HCT116 (cell line): ENCODE measurements at regions not wholly inside any gene's neighbourhood (a gene's known extent, or its start where the extent isn't known, plus 50 kb on each side); places are given as distances from the start of the nearest gene placed in this dataset.

ENCODE experiments used
- ATAC-seq: fragments of 200-7000 bp; cut with Tn5 transposase; 2 replicates; pipeline ENCODE4 v1.9.1; 2020; ENCODE audit warnings: mild to moderate bottlenecking, moderate library complexity
- BruUV-seq: library from RNA; stranded (reverse); fragments of 400-500 nt; replicated peaks from 2 replicates; lab custom pipeline; 2021; lab: Mats Ljungman, UMichigan
- CTCF ChIA-PET: fragments of 300-600 bp; sonication (Branson Sonifier 250); formaldehyde crosslinking; loops from one replicate; lab custom pipeline; 2021; ENCODE audit warnings: antibody characterized with exemption; lab: Charles Lee
- POLR2A ChIA-PET: fragments of 300-600, 350-600 bp; sonication (Branson Sonifier 250); formaldehyde crosslinking; loops from one replicate; lab custom pipeline; 2021; ENCODE audit warnings: antibody characterized with exemption; lab: Charles Lee
- RAD21 ChIA-PET, 2 experiments: fragments of 300-600 bp; sonication (Branson Sonifier 250); formaldehyde crosslinking; loops; one replicate each; lab custom pipeline; 2023; ENCODE audit warnings: low total read pairs in 2 of 2; ENCODE audit not compliant: uncharacterized antibody in 2 of 2, unreplicated experiment in 2 of 2, low non-redundant PET in 1 of 2; lab: Charles Lee
- DNase-seq: peaks from one replicate; pipeline ENCODE4 v3.0.0-alpha.2; 2010; ENCODE audit warnings: low read depth, low spot score
- H2AFZ ChIP-seq: fragments of 200-600 bp; shearing (Covaris generic), sonication (generic); 2 replicates; pipeline ENCODE4 v1.6.1; 2017; ENCODE audit warnings: low read depth, mixed run types, mixed read lengths, antibody characterized with exemption, low read length; ENCODE audit not compliant: poor library complexity, severe bottlenecking
- H3K27ac ChIP-seq: 2 replicates; pipeline ENCODE4 v1.5.1; 2012; ENCODE audit warnings: low read depth, low read length
- H3K27me3 ChIP-seq: fragments of 200-600 bp; sonication (generic); 2 replicates; pipeline ENCODE4 v1.6.1; 2016; ENCODE audit warnings: mixed run types, low read length, mixed read lengths; ENCODE audit not compliant: insufficient read depth
- H3K36me3 ChIP-seq, 2 experiments: fragments of 200-500 bp in 1 of 2; fragments of 200-600 bp in 1 of 2; sonication (Bioruptor generic) in 1 of 2; sonication (generic) in 1 of 2; 2 replicates each; pipeline versions ENCODE4 v1.5.1 to v1.6.1; 2014 to 2016; ENCODE audit warnings: low read length in 2 of 2, inconsistent platforms in 1 of 2, mixed read lengths in 1 of 2, mixed run types in 1 of 2; ENCODE audit not compliant: insufficient read depth in 2 of 2, control insufficient read depth in 1 of 2
- H3K4me1 ChIP-seq, 2 experiments: fragments of 200-600 bp in 1 of 2; sonication (generic) in 1 of 2; 2 replicates each; pipeline versions ENCODE4 v1.5.1 to v1.6.1; 2012 to 2017; ENCODE audit warnings: low read length in 2 of 2, inconsistent platforms in 1 of 2, mild to moderate bottlenecking in 1 of 2, mixed read lengths in 1 of 2, mixed run types in 1 of 2, moderate library complexity in 1 of 2; ENCODE audit not compliant: insufficient read depth in 2 of 2, control insufficient read depth in 1 of 2
- H3K4me2 ChIP-seq: fragments of 200-600 bp; sonication (generic); 2 replicates; pipeline ENCODE4 v1.6.1; 2017; ENCODE audit warnings: mixed run types, low read length, mixed read lengths
- H3K4me3 ChIP-seq, 2 experiments: fragments of 200-600 bp in 1 of 2; sonication (generic) in 1 of 2; replicated peaks in 1 of 2; 2 replicates each; pipeline ENCODE4 v1.5.1; 2011 to 2016; ENCODE audit warnings: low read length in 2 of 2, control low read depth in 1 of 2, low read depth in 1 of 2, mild to moderate bottlenecking in 1 of 2, mixed read lengths in 1 of 2, mixed run types in 1 of 2
- H3K79me2 ChIP-seq: fragments of 200-600 bp; sonication (generic); 2 replicates; pipeline ENCODE4 v1.6.1; 2017; ENCODE audit warnings: mild to moderate bottlenecking, mixed run types, low read length, moderate library complexity, mixed read lengths; ENCODE audit not compliant: insufficient read depth
- H3K9ac ChIP-seq: fragments of 200-600 bp; sonication (generic); 2 replicates; pipeline ENCODE4 v1.6.1; 2016; ENCODE audit warnings: low read length, mixed read lengths
- H3K9me2 ChIP-seq: fragments of 200-600 bp; sonication (generic), shearing (Covaris generic); 2 replicates; pipeline ENCODE4 v1.6.1; 2017; ENCODE audit warnings: mixed run types, mild to moderate bottlenecking, moderate library complexity; ENCODE audit not compliant: insufficient read depth
- H3K9me3 ChIP-seq, 2 experiments: fragments of 200-500 bp in 1 of 2; fragments of 200-600 bp in 1 of 2; sonication (Bioruptor generic) in 1 of 2; sonication (generic) in 1 of 2; 2 replicates each; pipeline ENCODE4 v1.6.1; 2014 to 2017; ENCODE audit warnings: low read length in 2 of 2, mixed read lengths in 2 of 2, inconsistent platforms in 1 of 2, low read depth in 1 of 2, mild to moderate bottlenecking in 1 of 2, mixed run types in 1 of 2, moderate library complexity in 1 of 2; ENCODE audit not compliant: control insufficient read depth in 1 of 2, insufficient read depth in 1 of 2
- H4K20me1 ChIP-seq: fragments of 200-600 bp; sonication (generic), shearing (Covaris generic); 2 replicates; pipeline ENCODE4 v1.6.1; 2017; ENCODE audit warnings: mixed run types, mild to moderate bottlenecking, moderate library complexity; ENCODE audit not compliant: insufficient read depth
- ATF3 ChIP-seq: IDR thresholded peaks from 2 replicates; pipeline ENCODE4 v1.6.1; 2012
- CBX3 ChIP-seq: IDR thresholded peaks from 2 replicates; pipeline ENCODE4 v1.6.1; 2012; ENCODE audit warnings: low read depth
- CTCF ChIP-seq, 3 experiments: fragments of 200-600 bp in 1 of 3; sonication (generic) in 1 of 3; IDR thresholded peaks in 2 of 3; conservative IDR thresholded peaks in 1 of 3; 2 replicates each; pipeline ENCODE4 v1.5.1; 2012 to 2017; ENCODE audit warnings: low read depth in 2 of 3, low read length in 2 of 3, antibody characterized with exemption in 1 of 3, borderline replicate concordance in 1 of 3, control low read depth in 1 of 3, mild to moderate bottlenecking in 1 of 3, mixed read lengths in 1 of 3, mixed run types in 1 of 3, moderate library complexity in 1 of 3; ENCODE audit not compliant: insufficient read depth in 1 of 3
- ELF1 ChIP-seq: IDR thresholded peaks from 2 replicates; pipeline ENCODE4 v1.6.1; 2012; ENCODE audit warnings: low read depth, borderline replicate concordance
- EZH2 ChIP-seq: fragments of 200-600 bp; sonication (generic); IDR thresholded peaks from 2 replicates; pipeline ENCODE4 v1.6.1; 2017; ENCODE audit warnings: antibody characterized with exemption, mixed run types
- FOSL1 ChIP-seq: IDR thresholded peaks from 2 replicates; pipeline ENCODE4 v1.6.1; 2012; ENCODE audit warnings: low read depth
- JUND ChIP-seq: IDR thresholded peaks from 2 replicates; pipeline ENCODE4 v1.6.1; 2012
- POLR2A ChIP-seq: IDR thresholded peaks from 2 replicates; pipeline ENCODE4 v1.7.0; 2011; ENCODE audit warnings: borderline replicate concordance; ENCODE audit not compliant: insufficient read depth, insufficient read length; ENCODE audit errors: extremely low read depth
- POLR2AphosphoS5 ChIP-seq: IDR thresholded peaks from 2 replicates; pipeline ENCODE4 v1.6.1; 2011; ENCODE audit warnings: mild to moderate bottlenecking, low read depth, low read length, moderate library complexity
- REST ChIP-seq: IDR thresholded peaks from 2 replicates; pipeline ENCODE4 v1.6.1; 2012; ENCODE audit warnings: low read depth
- SP1 ChIP-seq: IDR thresholded peaks from 2 replicates; pipeline ENCODE4 v1.6.1; 2012; ENCODE audit warnings: low read depth
- SRF ChIP-seq: IDR thresholded peaks from 2 replicates; pipeline ENCODE4 v1.6.1; 2012; ENCODE audit warnings: low read depth
- TCF7L2 ChIP-seq: IDR thresholded peaks from 2 replicates; pipeline ENCODE4 v1.7.0; 2011; ENCODE audit warnings: borderline replicate concordance, inconsistent platforms; ENCODE audit not compliant: insufficient read depth, insufficient read length; ENCODE audit errors: extremely low read depth
- ZFX ChIP-seq: fragments of 450-650 bp; IDR thresholded peaks from 2 replicates; pipeline ENCODE4 v1.6.1; 2017
- ZNF274 ChIP-seq: fragments of 200-500 bp; sonication (Bioruptor generic); IDR thresholded peaks from 2 replicates; pipeline ENCODE4 v1.6.1; 2014; ENCODE audit warnings: mild to moderate bottlenecking, low read depth, low read length, inconsistent platforms
- intact Hi-C: fragments of 100-400 bp; cut with micrococcal nuclease; formaldehyde crosslinking; loops from 2 replicates; pipeline ENCODE4 v1.10.0; 2022
- TF ChIP-seq, protein P1 (sequence below): IDR thresholded peaks from 2 replicates; pipeline ENCODE4 v1.6.1; 2012

DNA sequence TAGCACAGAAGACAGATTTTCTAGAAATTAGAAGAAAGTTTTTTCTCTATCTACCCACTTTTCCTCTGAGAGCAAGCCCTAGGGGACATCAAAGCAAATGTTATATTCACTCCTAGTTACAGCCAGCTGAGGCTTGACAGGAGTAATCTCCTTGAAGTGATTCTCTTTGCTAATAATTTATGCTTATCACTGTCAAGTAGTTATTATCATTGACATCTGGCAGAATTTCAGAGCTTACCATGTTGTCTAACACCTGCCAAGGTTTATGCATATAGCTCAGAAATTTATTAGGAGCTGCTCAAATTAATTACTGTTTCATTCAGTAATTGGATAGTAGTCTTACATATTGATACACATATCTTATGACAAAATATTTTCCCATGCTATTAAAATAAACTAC is 465.9 kb upstream of the ATXN8OS start:
- H3K9me3 ChIP-seq, result peaks cover 3 to 4% of the 10 kb centered on the region in 2 experiments; a peak in 2 of 4 replicates
- CTCF ChIA-PET, result no interaction called here
- H3K79me2 ChIP-seq, result no peaks in the 10 kb centered on the region
- no peak overlapping the region for H3K4me3 ChIP-seq
- H3K36me3 ChIP-seq, result no peaks in the 10 kb centered on the region
- intact Hi-C loops, result no loop called here
- no peak for DNase-seq
- ATAC-seq, result no peak
- no peak overlapping the region for H3K4me2 ChIP-seq
- no peak overlapping the region for H2AFZ ChIP-seq
- H3K9ac ChIP-seq, result no peak overlapping the region
- H3K4me1 ChIP-seq, result no peaks in the 10 kb centered on the region
- no peak for TF ChIP-seq ATF3
- TF ChIP-seq TCF7L2, result no peak
- TF ChIP-seq EZH2, result no peak
- TF ChIP-seq SRF, result no peak
- TF ChIP-seq POLR2AphosphoS5, result no peak
- TF ChIP-seq CBX3, result no peak
- BruUV-seq, result no TSS peak
- H4K20me1 ChIP-seq, result no peaks in the 10 kb centered on the region
- POLR2A ChIA-PET, result no interaction called here
- H3K9me2 ChIP-seq, result no peaks in the 10 kb centered on the region
- H3K27ac ChIP-seq, result no peak overlapping the region
- no peaks in the 10 kb centered on the region for H3K27me3 ChIP-seq
- RAD21 ChIA-PET, result no interaction called here

DNA sequence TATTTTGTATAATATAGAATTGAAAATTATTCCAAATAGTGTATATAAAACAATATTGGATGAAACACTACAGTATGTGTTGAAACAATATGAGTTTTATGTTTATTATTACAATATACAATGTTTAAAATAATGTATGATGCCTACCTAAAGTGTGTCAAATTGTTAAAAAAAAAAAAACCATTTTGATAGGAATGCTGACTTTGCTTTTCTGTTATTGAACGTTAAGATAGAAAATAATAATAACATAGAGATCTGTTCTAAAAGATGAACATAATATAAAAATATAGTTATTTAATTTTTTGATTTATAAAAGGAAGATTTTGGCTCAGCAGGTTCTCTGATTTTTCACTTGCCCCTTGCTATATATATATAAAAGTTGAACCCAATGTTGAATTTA is 474.6 kb upstream of the ATXN8OS start:
- Histone ChIP-seq H3K36me3 (no peaks in the 10 kb centered on the region), H3K9ac (no peak overlapping the region), H4K20me1 (no peaks in the 10 kb centered on the region), H3K9me2 (no peaks in the 10 kb centered on the region), H2AFZ (no peak overlapping the region), H3K4me1 (no peaks in the 10 kb centered on the region), H3K4me2 (no peak overlapping the region), H3K27ac (no peak overlapping the region), H3K4me3 (no peak overlapping the region), H3K79me2 (no peaks in the 10 kb centered on the region), H3K27me3 (no peaks in the 10 kb centered on the region), H3K9me3 (peaks cover 0 to under 1% of the 10 kb centered on the region in 2 experiments; a peak in 1 of 4 replicates)
- ChIA-PET POLR2A (no interaction called here), RAD21 (no interaction called here), CTCF (no interaction called here)
- no peak for DNase-seq
- BruUV-seq, result no TSS peak
- no peak for ATAC-seq
- intact Hi-C loops, result no loop called here
- TF ChIP-seq EZH2, result no peak
- TF ChIP-seq CTCF (IDR thresholded peaks at IDR 0.05 in 2 of 3, conservative IDR thresholded peaks at IDR 0.05 in 1 of 3; ENCODE audit: borderline replicate concordance in 1 of 3, insufficient read depth in 1 of 3, low read depth in 2 of 3, low read length in 2 of 3), result no peak
- TF ChIP-seq ZFX, result no peak
- TF ChIP-seq POLR2A, result no peak
- TF ChIP-seq, protein P1, sequence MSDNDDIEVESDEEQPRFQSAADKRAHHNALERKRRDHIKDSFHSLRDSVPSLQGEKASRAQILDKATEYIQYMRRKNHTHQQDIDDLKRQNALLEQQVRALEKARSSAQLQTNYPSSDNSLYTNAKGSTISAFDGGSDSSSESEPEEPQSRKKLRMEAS, result no peak
- TF ChIP-seq TCF7L2, result no peak
- TF ChIP-seq ELF1, result no peak
- no peak for TF ChIP-seq ATF3
- no peak for TF ChIP-seq REST
- TF ChIP-seq ZNF274, result no peak
- TF ChIP-seq FOSL1, result no peak
- TF ChIP-seq SP1, result no peak
- TF ChIP-seq JUND, result no peak
